ENCODE measurements at regions not wholly inside any gene's neighbourhood (a gene's known extent, or its start where the extent isn't known, plus 50 kb on each side); places are given as distances from the start of the nearest gene placed in this dataset.

- TF ChIP-seq CTCF (conservative IDR thresholded peaks at IDR 0.05; ENCODE audit: low read length) = no peak
- TF ChIP-seq EZH2phosphoT487 (IDR thresholded peaks at IDR 0.05; ENCODE audit: borderline replicate concordance) = no peak
Observed at GRCh38 chr20:48220033-48220633, 434.9 kb upstream of the SULF2 start.
